DND-41 (cell line): ENCODE measurements at regions not wholly inside any gene's neighbourhood (a gene's known extent, or its start where the extent isn't known, plus 50 kb on each side); places are given as distances from the start of the nearest gene placed in this dataset.

Experiments used
- ATAC-seq: fragments of 200-7000 bp; cut with Tn5 transposase; 3 replicates; pipeline ENCODE4 v1.9.1; 2021; ENCODE audit warnings: low read depth; ENCODE audit not compliant: insufficient read depth
- DNase-seq: peaks from one replicate; pipeline ENCODE4 v3.0.0-alpha.2; 2020
- H2AFZ ChIP-seq: 2 replicates; pipeline ENCODE4 v1.6.0; 2012; ENCODE audit warnings: low read depth, low read length
- H3K27ac ChIP-seq: 2 replicates; pipeline ENCODE4 v1.5.1; 2012; ENCODE audit warnings: low read length, inconsistent platforms
- H3K27me3 ChIP-seq: fragments of 200-600 bp; sonication (generic); 2 replicates; pipeline ENCODE4 v1.6.0; 2012; ENCODE audit warnings: low read length, mild to moderate bottlenecking, inconsistent platforms; ENCODE audit not compliant: insufficient read depth, poor library complexity
- H3K36me3 ChIP-seq: 2 replicates; pipeline ENCODE4 v1.5.1; 2012; ENCODE audit warnings: low read length, inconsistent platforms; ENCODE audit not compliant: insufficient read depth
- H3K4me1 ChIP-seq: 2 replicates; pipeline ENCODE4 v1.5.1; 2012; ENCODE audit warnings: mild to moderate bottlenecking, low read length; ENCODE audit not compliant: insufficient read depth
- H3K4me2 ChIP-seq: 2 replicates; pipeline ENCODE4 v1.6.0; 2012; ENCODE audit warnings: mild to moderate bottlenecking, moderate library complexity, low read length, inconsistent platforms; ENCODE audit not compliant: insufficient read depth
- H3K4me3 ChIP-seq, 2 experiments: fragments of 200-600 bp in 1 of 2; shearing (Covaris generic) in 1 of 2; 2 replicates each; pipeline ENCODE4 v1.5.1; 2012 to 2016; ENCODE audit warnings: inconsistent platforms in 2 of 2, low read length in 2 of 2, mild to moderate bottlenecking in 2 of 2, low read depth in 1 of 2, moderate library complexity in 1 of 2
- H3K79me2 ChIP-seq: 2 replicates; pipeline ENCODE4 v1.6.0; 2012; ENCODE audit warnings: low read length, inconsistent platforms; ENCODE audit not compliant: insufficient read depth
- H3K9ac ChIP-seq: 2 replicates; pipeline ENCODE4 v1.6.0; 2012; ENCODE audit warnings: low read depth, mild to moderate bottlenecking, inconsistent platforms, low read length, moderate library complexity
- H3K9me3 ChIP-seq: 2 replicates; pipeline ENCODE4 v1.5.1; 2012; ENCODE audit warnings: low read length, moderate library complexity, mild to moderate bottlenecking, inconsistent platforms; ENCODE audit not compliant: insufficient read depth, severe bottlenecking
- H4K20me1 ChIP-seq: 2 replicates; pipeline ENCODE4 v1.6.0; 2012; ENCODE audit warnings: low read length; ENCODE audit not compliant: insufficient read depth
- CTCF ChIP-seq: IDR thresholded peaks from 2 replicates; pipeline ENCODE4 v1.5.1; 2012; ENCODE audit warnings: borderline replicate concordance, low read length, moderate library complexity, mild to moderate bottlenecking; ENCODE audit not compliant: poor library complexity, severe bottlenecking; ENCODE audit errors: extremely low read depth
- EZH2 ChIP-seq: IDR thresholded peaks from 3 replicates; pipeline ENCODE4 v1.6.1; 2012; ENCODE audit warnings: borderline replicate concordance, low read depth, mild to moderate bottlenecking, moderate library complexity, low read length, inconsistent platforms; ENCODE audit not compliant: severe bottlenecking

GRCh38 chr22:22810018-22810427 is 77.6 kb upstream of the IGLL5 start:
- TF ChIP-seq CTCF (peak; percentile 99), EZH2 (no peak)
- Histone ChIP-seq H3K9me3 (no peaks in the 10 kb centered on the region), H3K79me2 (no peaks in the 10 kb centered on the region), H3K27me3 (no peaks in the 10 kb centered on the region), H2AFZ (no peak overlapping the region), H3K4me3 (no peak overlapping the region), H4K20me1 (no peaks in the 10 kb centered on the region), H3K9ac (no peak overlapping the region), H3K36me3 (no peaks in the 10 kb centered on the region), H3K4me1 (no peaks in the 10 kb centered on the region), H3K4me2 (no peak overlapping the region), H3K27ac (peak overlapping the region; percentile 30; the same call in 1 of the 2 replicates)
- ATAC-seq (peak; percentile 99), DNase-seq (peak; percentile 81)

DNA sequence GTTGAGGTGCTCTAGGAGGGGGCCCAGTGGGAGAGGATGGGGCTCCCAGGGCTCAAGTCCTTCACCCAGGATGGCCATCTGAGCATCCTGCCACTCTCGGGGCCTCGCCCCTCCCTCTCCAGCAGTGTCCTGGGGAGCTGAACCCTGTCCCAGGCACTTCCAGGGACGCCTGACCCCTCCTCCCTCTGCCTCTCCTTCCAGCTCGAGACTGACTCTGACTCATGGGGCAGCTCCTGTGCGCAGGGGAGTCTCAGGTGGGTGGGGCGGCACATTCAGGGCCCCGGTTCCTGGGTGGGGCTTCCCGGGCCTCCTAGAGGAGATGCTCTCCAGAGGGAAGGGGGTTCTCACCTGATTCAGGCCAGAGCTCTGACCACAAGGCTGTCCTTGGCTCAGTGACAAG is 77.1 kb upstream of the IGLL5 start:
- H3K27me3 ChIP-seq: no peaks in the 10 kb centered on the region
- H3K36me3 ChIP-seq: no peaks in the 10 kb centered on the region
- H2AFZ ChIP-seq: no peak overlapping the region
- DNase-seq (no peak), ATAC-seq (peak; percentile 17; the same call in 1 of the 3 replicates)
- H3K4me2 ChIP-seq: no peak overlapping the region
- no peaks in the 10 kb centered on the region for H3K79me2 ChIP-seq
- H3K4me1 ChIP-seq: peaks cover 4% of the 10 kb centered on the region
- TF ChIP-seq CTCF (no peak), EZH2 (no peak)
- H3K4me3 ChIP-seq: no peak overlapping the region
- no peaks in the 10 kb centered on the region for H3K9me3 ChIP-seq
- peak overlapping the region; percentile 30; the same call in 1 of the 2 replicates for H3K27ac ChIP-seq
- no peaks in the 10 kb centered on the region for H4K20me1 ChIP-seq
- no peak overlapping the region for H3K9ac ChIP-seq

- Histone ChIP-seq H3K27me3 (no peaks in the 10 kb centered on the region), H3K79me2 (no peaks in the 10 kb centered on the region), H3K4me1 (peaks cover 6% of the 10 kb centered on the region), H3K4me3 (no peak overlapping the region), H3K27ac (no peak overlapping the region), H3K9me3 (no peaks in the 10 kb centered on the region), H3K9ac (no peak overlapping the region), H4K20me1 (no peaks in the 10 kb centered on the region), H2AFZ (no peak overlapping the region), H3K36me3 (no peaks in the 10 kb centered on the region), H3K4me2 (no peak overlapping the region)
- ATAC-seq (no peak), DNase-seq (no peak)
- TF ChIP-seq CTCF (no peak), EZH2 (no peak)
Measured at GRCh38 chr22:22811016-22812009, 76.3 kb upstream of the IGLL5 start.
